ENCODE measurements at regions not wholly inside any gene's neighbourhood (a gene's known extent, or its start where the extent isn't known, plus 50 kb on each side); places are given as distances from the start of the nearest gene placed in this dataset.

GRCh38 chr7:156194813-156195212, 382.6 kb upstream of the SHH start:
- no peak for TF ChIP-seq FOS (IDR thresholded peaks at IDR 0.05; ENCODE audit: low read depth, low read length)
- no peak for TF ChIP-seq POLR2A (IDR thresholded peaks at IDR 0.05; ENCODE audit: low read depth, low read length)
- TF ChIP-seq CEBPB (IDR thresholded peaks at IDR 0.05; ENCODE audit: low read depth, low read length) = no peak
- no peak for TF ChIP-seq MAFK (IDR thresholded peaks at IDR 0.05; ENCODE audit: low read depth, low read length)
- TF ChIP-seq MXI1 (IDR thresholded peaks at IDR 0.05; ENCODE audit: borderline replicate concordance, low read depth, low read length) = no peak
- no peak for TF ChIP-seq RCOR1 (IDR thresholded peaks at IDR 0.05; ENCODE audit: insufficient replicate concordance, low read length)
- no peak for TF ChIP-seq BHLHE40 (IDR thresholded peaks at IDR 0.05; ENCODE audit: low read depth, low read length)
- TF ChIP-seq SMC3 (IDR thresholded peaks at IDR 0.05; ENCODE audit: low read depth, low read length) = no peak
- no peak for TF ChIP-seq CTCF (conservative IDR thresholded peaks at IDR 0.05; ENCODE audit: low read depth, low read length)
- TF ChIP-seq NFE2L2 (IDR thresholded peaks at IDR 0.05; ENCODE audit: low read depth, low read length) = no peak
- TF ChIP-seq RAD21 (IDR thresholded peaks at IDR 0.05; ENCODE audit: low read length) = no peak
- POLR2A ChIA-PET (ENCODE audit: unreplicated experiment) = no interaction called here

More at GRCh38 chr7:156194813-156195212, 382.6 kb upstream of the SHH start:
- Histone ChIP-seq H3K9me3 (ENCODE audit: control insufficient read depth, insufficient read depth, low read length) (peaks cover 47% of the 10 kb centered on the region), H2AK5ac (ENCODE audit: low read depth, low read length) (no peak overlapping the region), H2BK120ac (ENCODE audit: low read depth, low read length) (no peak overlapping the region), H2BK5ac (ENCODE audit: low read depth, low read length, poor library complexity, severe bottlenecking) (no peak overlapping the region), H4K5ac (ENCODE audit: low read depth, low read length) (no peak overlapping the region), H2BK20ac (ENCODE audit: low read depth, low read length) (no peak overlapping the region), H3K9me1 (ENCODE audit: insufficient read depth, low read length) (no peaks in the 10 kb centered on the region), H3K36me3 (ENCODE audit: control insufficient read depth, insufficient read depth, low read length) (no peaks in the 10 kb centered on the region), H2AK9ac (replicated peaks; ENCODE audit: low read depth, low read length, poor library complexity) (no peak overlapping the region), H3K27me3 (ENCODE audit: control insufficient read depth, insufficient read depth, low read length) (no peaks in the 10 kb centered on the region), H3K18ac (ENCODE audit: low read depth, low read length) (no peak overlapping the region), H3K4ac (ENCODE audit: low read depth, low read length) (no peak overlapping the region), H4K20me1 (ENCODE audit: insufficient read depth, low read length) (no peaks in the 10 kb centered on the region), H2BK15ac (ENCODE audit: low read depth, low read length) (no peak overlapping the region), H3K4me3 (ENCODE audit: insufficient read depth, low read depth, low read length) (no peak overlapping the region), H4K91ac (ENCODE audit: insufficient read depth, low read depth, low read length) (no peak overlapping the region), H3K9ac (ENCODE audit: low read depth, low read length) (no peak overlapping the region), H3K4me1 (ENCODE audit: control insufficient read depth, insufficient read depth, low read length) (no peaks in the 10 kb centered on the region), H3K14ac (replicated peaks; ENCODE audit: low read depth, low read length) (no peak overlapping the region), H3K23ac (ENCODE audit: low read depth, low read length) (no peak overlapping the region), H3K4me2 (ENCODE audit: low read depth, low read length) (no peak overlapping the region), H3K27ac (ENCODE audit: insufficient read depth, low read length) (no peak overlapping the region), H4K8ac (ENCODE audit: low read depth in 2 of 2, low read length in 2 of 2) (no peak overlapping the region), H3K56ac (ENCODE audit: extremely low read depth, insufficient read depth, low read length) (no peak overlapping the region), H2AFZ (replicated peaks; ENCODE audit: low read length, poor library complexity) (no peak overlapping the region), H3K79me1 (ENCODE audit: low read depth in 1 of 2, low read length in 2 of 2) (no peaks in the 10 kb centered on the region)
- dilution Hi-C loops (cut with HindIII; ENCODE audit: low sequenced_read_pairs, unreplicated experiment) = no loop called here
- DNase-seq = no peak
- intact Hi-C loops (cut with micrococcal nuclease) = no loop called here
- no peak for ATAC-seq (ENCODE audit: low read depth)
- CTCF ChIA-PET = no interaction called here
- no TSS peak for BruUV-seq (replicated peaks)
- in situ Hi-C loops (cut with MboI; ENCODE audit: low sequenced_read_pairs) = no loop called here
- 42% methylated on average over 6 of the region's 11 CpGs; no CpG with 5 or more reads in 1 of the 2 experiments for WGBS, 2 experiments (ENCODE audit: extremely low coverage in 2 of 2, insufficient read length in 1 of 2)
